ENCODE measurements at regions not wholly inside any gene's neighbourhood (a gene's known extent, or its start where the extent isn't known, plus 50 kb on each side); places are given as distances from the start of the nearest gene placed in this dataset.

DNA sequence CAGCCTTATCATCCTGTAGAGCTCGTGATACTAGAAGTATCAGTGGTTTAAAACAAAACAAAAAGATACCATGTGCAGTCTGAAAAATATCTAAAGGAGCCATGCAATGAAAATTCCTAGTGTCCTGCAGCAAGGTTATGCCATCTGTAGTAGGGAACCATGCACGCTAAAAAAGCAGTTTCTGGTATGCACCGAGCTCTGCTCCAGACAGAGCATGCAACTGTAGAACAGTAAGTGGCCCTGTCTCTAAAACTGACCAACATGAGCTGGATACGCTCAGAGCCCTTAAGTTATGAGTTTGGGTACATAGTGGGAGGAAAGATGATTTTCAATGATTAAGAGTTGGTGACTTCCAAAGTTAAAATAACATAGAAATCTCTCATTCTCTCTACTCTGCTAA is 159.3 kb upstream of the ADAMTS5 start:
- H3K27ac Mint-ChIP-seq = no peak overlapping the region
- H3K9me3 Mint-ChIP-seq = no peaks in the 10 kb centered on the region
- no peak for DNase-seq (ENCODE audit: low spot score in 2 of 2)
- ATAC-seq = no peak
- no peaks in the 10 kb centered on the region for H3K36me3 Mint-ChIP-seq

- Mint-ChIP-seq H3K9me3 (peaks cover 0 to 3% of the 10 kb centered on the region in 2 donors), H3K27ac (no peak overlapping the region)
- no peak for ATAC-seq
Measured at GRCh38 chr21:27122686-27123085, 155.8 kb upstream of the ADAMTS5 start.

DNA sequence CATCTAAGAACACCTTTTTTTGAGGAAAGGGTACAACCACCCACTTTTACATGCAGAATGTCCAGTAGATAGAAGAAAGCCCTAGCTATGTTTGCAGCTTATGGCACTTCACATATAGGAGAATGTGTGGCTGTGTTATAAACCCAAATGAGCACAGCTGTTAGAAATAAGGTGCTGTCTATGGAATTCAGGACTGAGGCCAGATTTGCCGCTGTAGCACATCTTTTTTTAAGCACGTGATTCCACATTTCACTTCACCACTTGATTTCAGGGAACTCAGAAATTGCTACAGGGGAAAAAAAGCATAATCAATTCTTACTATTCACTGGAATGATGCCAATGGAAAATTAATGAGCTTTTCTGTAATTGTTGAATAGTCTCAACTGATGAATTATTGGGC is 147.2 kb upstream of the ADAMTS5 start:
- ATAC-seq (no peak), DNase-seq (ENCODE audit: low spot score in 2 of 2) (no peak)
- H3K36me3 Mint-ChIP-seq = no peaks in the 10 kb centered on the region
- H3K27ac Mint-ChIP-seq = no peak overlapping the region
- peaks cover 0 to 6% of the 10 kb centered on the region in 2 donors for H3K9me3 Mint-ChIP-seq

More at GRCh38 chr21:27122686-27123085, 155.8 kb upstream of the ADAMTS5 start:
- no peak for DNase-seq (ENCODE audit: low spot score in 2 of 2)
- no peaks in the 10 kb centered on the region for H3K36me3 Mint-ChIP-seq

GRCh38 chr21:27112186-27112585 is 145.3 kb upstream of the ADAMTS5 start:
- Mint-ChIP-seq H3K36me3 (no peaks in the 10 kb centered on the region), H3K9me3 (peaks cover 0 to 6% of the 10 kb centered on the region in 2 donors), H3K27ac (no peak overlapping the region)
- ATAC-seq (no peak), DNase-seq (ENCODE audit: low spot score in 2 of 2) (no peak)

GRCh38 chr21:27110956-27111355 is 144.1 kb upstream of the ADAMTS5 start:
- H3K27ac Mint-ChIP-seq = no peak overlapping the region
- H3K36me3 Mint-ChIP-seq = no peaks in the 10 kb centered on the region
- ATAC-seq (no peak), DNase-seq (ENCODE audit: low spot score in 2 of 2) (no peak)
- H3K9me3 Mint-ChIP-seq = peaks cover 0 to 2% of the 10 kb centered on the region in 2 donors

GRCh38 chr21:27108701-27109100 is 141.8 kb upstream of the ADAMTS5 start:
- DNase-seq (ENCODE audit: low spot score in 2 of 2) = no peak
- no peak for ATAC-seq
- Mint-ChIP-seq H3K36me3 (no peaks in the 10 kb centered on the region), H3K9me3 (peaks cover 4 to 7% of the 10 kb centered on the region in 2 donors), H3K27ac (no peak overlapping the region)

DNA sequence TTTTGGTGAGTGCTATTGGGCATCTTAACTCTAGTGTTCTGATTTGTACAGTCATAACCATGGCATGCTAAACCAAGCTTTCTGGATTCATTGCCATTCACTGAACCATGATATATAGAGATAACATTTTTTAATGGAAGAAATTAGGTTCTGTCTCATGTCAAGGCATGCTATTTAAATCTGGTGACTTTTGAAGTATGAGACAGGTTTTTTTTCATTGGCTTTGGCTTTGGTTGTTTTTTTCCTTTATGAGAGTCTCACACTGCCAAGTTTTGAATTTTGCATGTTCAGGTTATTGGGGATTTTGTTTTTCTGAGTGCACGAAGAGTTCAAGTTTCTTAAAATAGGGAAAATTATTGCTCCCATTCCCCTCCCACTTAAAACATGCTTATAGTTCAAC is 141.3 kb upstream of the ADAMTS5 start:
- Mint-ChIP-seq H3K36me3 (no peaks in the 10 kb centered on the region), H3K27ac (no peak overlapping the region), H3K9me3 (peaks cover 4 to 7% of the 10 kb centered on the region in 2 donors)
- DNase-seq (ENCODE audit: low spot score in 2 of 2) = no peak
- no peak for ATAC-seq

GRCh38 chr21:27104846-27105431 is 138.1 kb upstream of the ADAMTS5 start:
- DNase-seq (ENCODE audit: low spot score in 2 of 2) (no peak), ATAC-seq (no peak)
- Mint-ChIP-seq H3K36me3 (no peaks in the 10 kb centered on the region), H3K27ac (no peak overlapping the region), H3K9me3 (peaks cover 4 to 12% of the 10 kb centered on the region in 2 donors)

DNA sequence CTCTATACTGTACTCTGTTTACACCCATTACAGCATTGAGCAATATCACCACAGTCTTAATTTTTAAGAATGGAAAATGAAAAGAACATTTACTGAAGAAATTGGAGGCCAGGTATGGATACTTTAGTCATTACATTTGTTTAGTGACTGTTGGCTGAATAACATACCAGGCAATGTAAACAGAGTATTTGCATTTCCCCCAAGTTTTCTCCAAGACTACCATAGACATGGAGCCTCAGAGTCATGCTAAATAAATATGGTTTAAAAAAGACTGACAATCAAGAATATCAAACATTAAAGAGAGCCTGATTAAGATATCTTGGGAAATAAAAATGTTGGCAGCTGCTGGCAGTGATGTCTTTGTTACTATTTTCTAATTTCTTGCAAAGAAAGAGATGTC is 136.9 kb upstream of the ADAMTS5 start:
- peaks cover 8 to 13% of the 10 kb centered on the region in 2 donors for H3K9me3 Mint-ChIP-seq
- peaks cover 0 to 2% of the 10 kb centered on the region in 2 donors for H3K36me3 Mint-ChIP-seq
- no peak for ATAC-seq
- DNase-seq (ENCODE audit: low spot score in 2 of 2) = no peak
- no peak overlapping the region for H3K27ac Mint-ChIP-seq

- ATAC-seq = no peak
- Mint-ChIP-seq H3K36me3 (peaks cover 0 to 7% of the 10 kb centered on the region in 2 donors), H3K27ac (no peak overlapping the region), H3K9me3 (peaks cover 19 to 22% of the 10 kb centered on the region in 2 donors)
- DNase-seq (ENCODE audit: low spot score in 2 of 2) = no peak
Measured at GRCh38 chr21:27101523-27101922, 134.6 kb upstream of the ADAMTS5 start.

GRCh38 chr21:27094184-27094948 is 127.5 kb upstream of the ADAMTS5 start:
- peaks cover 13 to 16% of the 10 kb centered on the region in 2 donors for H3K9me3 Mint-ChIP-seq
- DNase-seq (ENCODE audit: low spot score in 2 of 2) (no peak), ATAC-seq (no peak)
- no peak overlapping the region for H3K27ac Mint-ChIP-seq
- peaks cover 0 to 7% of the 10 kb centered on the region in 2 donors for H3K36me3 Mint-ChIP-seq

DNA sequence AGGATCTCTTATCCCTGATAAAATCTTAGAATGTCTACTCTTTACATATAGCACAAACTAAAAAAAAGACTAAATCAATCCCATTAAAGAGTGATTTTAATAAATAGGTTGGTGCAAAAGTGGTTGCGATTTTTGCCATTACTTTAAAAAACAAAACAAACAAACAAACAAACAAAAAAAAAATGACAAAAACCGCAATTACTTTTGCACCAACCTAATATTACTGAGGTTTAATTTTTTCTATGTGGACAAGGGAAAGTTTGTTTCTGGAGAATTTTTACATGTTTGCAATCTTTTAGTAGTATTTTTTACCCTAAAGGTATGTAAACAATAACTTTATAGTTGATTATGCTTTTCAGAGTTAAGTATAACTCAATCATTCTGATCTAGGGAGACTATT is 119.7 kb upstream of the ADAMTS5 start:
- ATAC-seq = no peak
- Mint-ChIP-seq H3K36me3 (no peaks in the 10 kb centered on the region), H3K27ac (no peak overlapping the region), H3K9me3 (peaks cover 0 to 13% of the 10 kb centered on the region in 2 donors)
- DNase-seq (ENCODE audit: low spot score in 2 of 2) = no peak

DNA sequence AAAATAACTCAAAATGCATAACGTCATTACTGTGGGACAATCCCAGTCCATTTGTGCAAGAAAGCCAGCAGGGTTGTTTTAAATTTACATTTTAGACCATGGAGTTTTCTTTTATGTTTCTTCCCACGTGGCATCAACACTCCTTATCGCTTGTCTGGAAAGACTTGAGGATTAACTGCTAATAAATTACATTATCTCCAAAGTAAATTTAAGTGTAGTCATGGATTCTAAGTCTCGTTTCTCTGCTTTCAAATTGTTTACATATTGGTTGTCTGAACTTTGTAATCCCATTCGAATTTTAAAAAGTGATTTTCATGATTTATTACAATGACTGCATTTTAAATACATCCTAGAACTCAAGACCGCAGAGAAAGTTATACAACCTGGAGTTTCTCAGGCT is 119.3 kb upstream of the ADAMTS5 start:
- Mint-ChIP-seq H3K27ac (no peak overlapping the region), H3K9me3 (peaks cover 0 to 13% of the 10 kb centered on the region in 2 donors), H3K36me3 (no peaks in the 10 kb centered on the region)
- ATAC-seq = no peak
- DNase-seq (ENCODE audit: low spot score in 2 of 2) = no peak

DNA sequence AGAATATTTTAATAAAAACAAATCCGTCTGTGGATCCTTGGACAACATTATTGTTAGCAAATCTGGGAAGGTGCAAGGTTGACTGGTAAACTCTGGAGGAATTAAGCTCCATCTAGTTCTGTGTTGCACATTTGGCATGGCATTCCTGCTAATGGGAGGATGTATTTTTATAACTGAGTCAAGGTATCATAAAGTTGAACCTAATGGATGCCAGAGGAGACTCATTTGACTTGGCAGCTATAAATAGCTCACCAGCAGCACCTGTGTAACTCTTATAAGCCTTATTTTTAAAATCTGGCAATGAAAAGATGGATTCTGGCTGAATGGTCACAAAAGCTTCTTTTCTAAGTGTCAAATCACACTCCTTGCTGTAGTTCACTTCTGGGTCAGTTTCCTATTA is 118.5 kb upstream of the ADAMTS5 start:
- ATAC-seq (no peak), DNase-seq (ENCODE audit: low spot score in 2 of 2) (no peak)
- Mint-ChIP-seq H3K27ac (no peak overlapping the region), H3K36me3 (no peaks in the 10 kb centered on the region), H3K9me3 (peaks cover 0 to 13% of the 10 kb centered on the region in 2 donors)

- ATAC-seq (no peak), DNase-seq (ENCODE audit: low spot score in 2 of 2) (no peak)
- Mint-ChIP-seq H3K9me3 (peaks cover 0 to 4% of the 10 kb centered on the region in 2 donors), H3K27ac (no peak overlapping the region), H3K36me3 (no peaks in the 10 kb centered on the region)
Measured at GRCh38 chr21:27083144-27083543, 116.3 kb upstream of the ADAMTS5 start.

DNA sequence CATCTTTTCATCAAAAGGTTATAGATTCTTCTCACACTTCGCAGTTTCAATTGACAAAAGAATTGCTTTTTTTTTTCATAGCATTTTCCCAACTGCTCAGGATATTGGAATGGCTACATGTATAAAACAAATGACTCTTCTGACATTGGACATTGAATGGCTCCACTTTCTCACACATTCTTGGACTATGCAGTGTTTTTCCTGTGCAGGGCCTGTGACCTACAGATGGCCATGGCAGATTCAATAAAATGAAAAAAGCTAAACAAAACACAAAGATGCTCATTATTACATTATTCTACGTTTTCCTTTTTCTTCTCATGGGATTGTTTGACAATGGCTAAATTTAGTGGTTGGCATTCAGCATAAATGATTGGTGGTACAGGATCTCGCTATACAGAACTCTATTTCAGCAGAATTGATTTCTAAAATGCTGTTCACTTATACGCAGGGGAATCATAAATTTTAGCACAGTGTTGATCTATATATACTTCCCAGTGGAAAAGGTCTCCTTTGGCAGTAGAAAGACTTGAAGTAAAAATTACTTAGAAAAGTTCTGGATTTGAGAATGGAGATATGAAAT is 115.6 kb upstream of the ADAMTS5 start:
- no peaks in the 10 kb centered on the region for H3K36me3 Mint-ChIP-seq
- no peak overlapping the region for H3K27ac Mint-ChIP-seq
- DNase-seq (ENCODE audit: low spot score in 2 of 2) = no peak
- H3K9me3 Mint-ChIP-seq = peaks cover 0 to 4% of the 10 kb centered on the region in 2 donors
- ATAC-seq = no peak

GRCh38 chr21:27079636-27080240 is 112.8 kb upstream of the ADAMTS5 start:
- no peak overlapping the region for H3K27ac Mint-ChIP-seq
- no peaks in the 10 kb centered on the region for H3K36me3 Mint-ChIP-seq
- DNase-seq (ENCODE audit: low spot score in 2 of 2) (no peak), ATAC-seq (no peak)
- H3K9me3 Mint-ChIP-seq = no peaks in the 10 kb centered on the region

All from activated naive CD4-positive, alpha-beta T cell treated with anti-CD3 and anti-CD28 coated beads, Interleukin-2, amount 50 U/mL, for 72 hours (primary cell).